Endothelial cell of umbilical vein (primary cell): ENCODE measurements at regions not wholly inside any gene's neighbourhood (a gene's known extent, or its start where the extent isn't known, plus 50 kb on each side); places are given as distances from the start of the nearest gene placed in this dataset.

Source experiments
- EZH2 ChIP-seq: IDR thresholded peaks from 2 replicates; pipeline ENCODE4 v1.6.1; 2012; ENCODE audit warnings: borderline replicate concordance, low read depth, mild to moderate bottlenecking, moderate library complexity, low read length, inconsistent platforms; ENCODE audit not compliant: severe bottlenecking
- MYC ChIP-seq: IDR thresholded peaks from one replicate; pipeline ENCODE4 v1.6.1; 2011; ENCODE audit warnings: mild to moderate bottlenecking, low read depth, low read length
- POLR2A ChIP-seq: IDR thresholded peaks from 2 replicates; pipeline ENCODE4 v1.6.1; 2012; ENCODE audit warnings: low read depth, mild to moderate bottlenecking, control low read depth, low read length
- TF ChIP-seq, protein P1 (sequence below), 2 donors: IDR thresholded peaks; 1 replicate in 1 of 2; 2 replicates in 1 of 2; pipeline ENCODE4 v1.5.1; 2011; ENCODE audit warnings: low read length in 2 of 2, mild to moderate bottlenecking in 2 of 2, moderate library complexity in 2 of 2, control low read depth in 1 of 2, inconsistent platforms in 1 of 2, low read depth in 1 of 2; ENCODE audit not compliant: insufficient read depth in 1 of 2; ENCODE audit errors: extremely low read depth in 1 of 2

DNA sequence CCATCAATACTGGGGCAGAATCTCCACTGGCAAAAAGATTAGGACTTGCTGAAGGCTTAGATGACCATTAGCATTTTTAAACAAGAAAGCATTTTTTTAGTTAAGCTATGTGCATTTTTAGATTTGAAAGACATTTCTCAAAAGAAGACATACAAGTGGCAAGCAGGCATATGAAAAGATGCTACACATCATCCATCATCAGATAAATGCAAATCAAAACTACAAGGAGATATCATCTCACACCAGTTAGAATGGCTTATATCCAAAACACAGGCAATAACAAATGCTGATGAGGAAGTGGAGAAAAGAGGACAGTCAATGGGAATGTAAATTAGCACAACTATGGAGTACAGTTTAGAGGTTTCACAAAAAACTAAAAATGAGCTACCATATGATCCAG, 195.6 kb upstream of the TNC start:
- TF ChIP-seq MYC (no peak), EZH2 (no peak), POLR2A (no peak)
- TF ChIP-seq, protein P1, sequence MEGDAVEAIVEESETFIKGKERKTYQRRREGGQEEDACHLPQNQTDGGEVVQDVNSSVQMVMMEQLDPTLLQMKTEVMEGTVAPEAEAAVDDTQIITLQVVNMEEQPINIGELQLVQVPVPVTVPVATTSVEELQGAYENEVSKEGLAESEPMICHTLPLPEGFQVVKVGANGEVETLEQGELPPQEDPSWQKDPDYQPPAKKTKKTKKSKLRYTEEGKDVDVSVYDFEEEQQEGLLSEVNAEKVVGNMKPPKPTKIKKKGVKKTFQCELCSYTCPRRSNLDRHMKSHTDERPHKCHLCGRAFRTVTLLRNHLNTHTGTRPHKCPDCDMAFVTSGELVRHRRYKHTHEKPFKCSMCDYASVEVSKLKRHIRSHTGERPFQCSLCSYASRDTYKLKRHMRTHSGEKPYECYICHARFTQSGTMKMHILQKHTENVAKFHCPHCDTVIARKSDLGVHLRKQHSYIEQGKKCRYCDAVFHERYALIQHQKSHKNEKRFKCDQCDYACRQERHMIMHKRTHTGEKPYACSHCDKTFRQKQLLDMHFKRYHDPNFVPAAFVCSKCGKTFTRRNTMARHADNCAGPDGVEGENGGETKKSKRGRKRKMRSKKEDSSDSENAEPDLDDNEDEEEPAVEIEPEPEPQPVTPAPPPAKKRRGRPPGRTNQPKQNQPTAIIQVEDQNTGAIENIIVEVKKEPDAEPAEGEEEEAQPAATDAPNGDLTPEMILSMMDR (IDR thresholded peaks at IDR 0.05; ENCODE audit: extremely low read depth in 1 of 2, insufficient read depth in 1 of 2, low read depth in 1 of 2, low read length in 2 of 2): no peak
